OCI-LY3 (cell line): ENCODE measurements at regions not wholly inside any gene's neighbourhood (a gene's known extent, or its start where the extent isn't known, plus 50 kb on each side); places are given as distances from the start of the nearest gene placed in this dataset.

ENCODE experiments used
- H2AFZ ChIP-seq: fragments of 200-600, 300-600 bp; shearing (Covaris generic); 2 replicates; pipeline ENCODE4 v1.6.0; 2014; ENCODE audit warnings: antibody characterized with exemption, low read depth, low read length
- H3K27ac ChIP-seq: fragments of 200-600, 300-600 bp; sonication (generic); 2 replicates; pipeline ENCODE4 v1.5.1; 2014; ENCODE audit warnings: mild to moderate bottlenecking, low read length, moderate library complexity, mixed read lengths
- H3K27me3 ChIP-seq: fragments of 200-600, 300-600 bp; sonication (generic); 2 replicates; pipeline ENCODE4 v1.6.1; 2014; ENCODE audit warnings: low read depth, low read length, mixed read lengths
- H3K36me3 ChIP-seq: fragments of 200-600, 300-600 bp; sonication (generic); replicated peaks from 2 replicates; pipeline ENCODE3; 2014; ENCODE audit warnings: low read depth, low read length, mixed read lengths
- H3K4me1 ChIP-seq: fragments of 300-600, 200-600 bp; sonication (generic); 2 replicates; pipeline ENCODE4 v1.6.1; 2014; ENCODE audit warnings: low read length, mixed read lengths
- H3K4me2 ChIP-seq: fragments of 200-600, 300-600 bp; sonication (generic); 2 replicates; pipeline ENCODE4 v1.6.1; 2014; ENCODE audit warnings: low read length, mixed read lengths
- H3K4me3 ChIP-seq: fragments of 300-600, 200-600 bp; sonication (generic); 2 replicates; pipeline ENCODE4 v1.5.1; 2014; ENCODE audit warnings: antibody characterized with exemption, mild to moderate bottlenecking, low read length, moderate library complexity
- H3K79me2 ChIP-seq: fragments of 300-600, 200-600 bp; shearing (Covaris generic); 2 replicates; pipeline ENCODE4 v1.6.1; 2014; ENCODE audit warnings: mild to moderate bottlenecking, low read length, mixed read lengths
- H3K9ac ChIP-seq: fragments of 300-600, 200-600 bp; shearing (Covaris generic); 2 replicates; pipeline ENCODE4 v1.6.0; 2014; ENCODE audit warnings: mild to moderate bottlenecking, low read length, moderate library complexity
- H3K9me3 ChIP-seq: fragments of 200-600, 300-600 bp; shearing (Covaris generic); 2 replicates; pipeline ENCODE4 v1.6.1; 2014; ENCODE audit warnings: low read length, mixed read lengths; ENCODE audit not compliant: insufficient read depth
- H4K20me1 ChIP-seq: fragments of 200-600, 300-600 bp; sonication (generic); 2 replicates; pipeline ENCODE4 v1.6.1; 2016; ENCODE audit warnings: low read length, mixed read lengths; ENCODE audit not compliant: insufficient read depth
- CTCF ChIP-seq: fragments of 200-600, 300-600 bp; sonication (generic); IDR thresholded peaks from 2 replicates; pipeline ENCODE4 v1.5.1; 2014; ENCODE audit warnings: antibody characterized with exemption, low read length, low read depth
- EZH2phosphoT487 ChIP-seq: fragments of 200-600 bp; shearing (Covaris generic); IDR thresholded peaks from 2 replicates; pipeline ENCODE4 v1.6.1; 2018; ENCODE audit warnings: antibody characterized with exemption, mixed run types, low read depth

- no peak overlapping the region for H3K4me2 ChIP-seq
- no peaks in the 10 kb centered on the region for H3K36me3 ChIP-seq
- H3K9me3 ChIP-seq = no peaks in the 10 kb centered on the region
- no peaks in the 10 kb centered on the region for H3K79me2 ChIP-seq
- H4K20me1 ChIP-seq = no peaks in the 10 kb centered on the region
- H3K27me3 ChIP-seq = peaks cover 4% of the 10 kb centered on the region; the same call in 1 of the 2 replicates
- H3K4me1 ChIP-seq = no peaks in the 10 kb centered on the region
- no peak overlapping the region for H3K27ac ChIP-seq
- TF ChIP-seq EZH2phosphoT487 (no peak), CTCF (no peak)
- H3K4me3 ChIP-seq = no peak overlapping the region
- H2AFZ ChIP-seq = no peak overlapping the region
- no peak overlapping the region for H3K9ac ChIP-seq
These were observed 226.2 kb downstream of the SP3 start for GRCh38 chr2:173739006-173739405.

GRCh38 chr2:173740639-173741038 is 224.5 kb downstream of the SP3 start:
- Histone ChIP-seq H3K27me3 (peaks cover 7% of the 10 kb centered on the region; the same call in 1 of the 2 replicates), H3K79me2 (no peaks in the 10 kb centered on the region), H3K9me3 (no peaks in the 10 kb centered on the region), H2AFZ (no peak overlapping the region), H3K4me2 (no peak overlapping the region), H3K27ac (no peak overlapping the region), H3K4me1 (no peaks in the 10 kb centered on the region), H3K36me3 (no peaks in the 10 kb centered on the region), H3K9ac (no peak overlapping the region), H3K4me3 (no peak overlapping the region), H4K20me1 (no peaks in the 10 kb centered on the region)
- TF ChIP-seq CTCF (no peak), EZH2phosphoT487 (no peak)

GRCh38 chr2:173741759-173742158 is 223.4 kb downstream of the SP3 start:
- no peaks in the 10 kb centered on the region for H3K36me3 ChIP-seq
- H3K4me3 ChIP-seq = no peak overlapping the region
- H3K9me3 ChIP-seq = no peaks in the 10 kb centered on the region
- no peaks in the 10 kb centered on the region for H4K20me1 ChIP-seq
- no peak overlapping the region for H3K9ac ChIP-seq
- no peaks in the 10 kb centered on the region for H3K4me1 ChIP-seq
- H3K79me2 ChIP-seq = no peaks in the 10 kb centered on the region
- no peak overlapping the region for H2AFZ ChIP-seq
- H3K27me3 ChIP-seq = peaks cover 7% of the 10 kb centered on the region; the same call in 1 of the 2 replicates
- H3K4me2 ChIP-seq = no peak overlapping the region
- TF ChIP-seq CTCF (no peak), EZH2phosphoT487 (no peak)
- H3K27ac ChIP-seq = no peak overlapping the region

- Histone ChIP-seq H3K27ac (no peak overlapping the region), H3K27me3 (peaks cover 20% of the 10 kb centered on the region; the same call in 1 of the 2 replicates), H3K9me3 (no peaks in the 10 kb centered on the region), H2AFZ (no peak overlapping the region), H3K79me2 (no peaks in the 10 kb centered on the region), H3K9ac (no peak overlapping the region), H3K4me2 (no peak overlapping the region), H3K4me3 (no peak overlapping the region), H3K36me3 (no peaks in the 10 kb centered on the region), H4K20me1 (no peaks in the 10 kb centered on the region), H3K4me1 (no peaks in the 10 kb centered on the region)
- TF ChIP-seq EZH2phosphoT487 = no peak
- TF ChIP-seq CTCF = no peak
These were observed 218.1 kb downstream of the SP3 start for GRCh38 chr2:173747035-173747434.
